KMS-11 (cell line): ENCODE measurements at regions not wholly inside any gene's neighbourhood (a gene's known extent, or its start where the extent isn't known, plus 50 kb on each side); places are given as distances from the start of the nearest gene placed in this dataset.

Experiments used
- H2AFZ ChIP-seq: fragments of 200-600 bp; sonication (generic); 2 replicates; pipeline ENCODE4 v1.6.1; 2016; ENCODE audit warnings: antibody characterized with exemption, mixed run types, low read depth
- H3K27ac ChIP-seq: fragments of 200-600 bp; sonication (generic); 2 replicates; pipeline ENCODE4 v1.6.1; 2016; ENCODE audit warnings: mild to moderate bottlenecking, mixed run types
- H3K27me3 ChIP-seq: fragments of 200-600 bp; sonication (generic); 2 replicates; pipeline ENCODE4 v1.6.1; 2017; ENCODE audit warnings: mild to moderate bottlenecking, low read depth, mixed run types, moderate library complexity; ENCODE audit not compliant: insufficient read depth
- H3K36me3 ChIP-seq: fragments of 200-600 bp; sonication (generic); 2 replicates; pipeline ENCODE4 v1.6.1; 2017; ENCODE audit warnings: mild to moderate bottlenecking, mixed run types; ENCODE audit not compliant: insufficient read depth
- H3K4me1 ChIP-seq: fragments of 200-600 bp; sonication (generic); 2 replicates; pipeline ENCODE4 v1.6.1; 2016; ENCODE audit warnings: mild to moderate bottlenecking, low read depth, mixed run types; ENCODE audit not compliant: poor library complexity, severe bottlenecking
- H3K4me2 ChIP-seq: fragments of 200-600 bp; sonication (generic); 2 replicates; pipeline ENCODE4 v1.7.0; 2016; ENCODE audit warnings: mild to moderate bottlenecking, mixed run types
- H3K4me3 ChIP-seq: fragments of 200-600 bp; sonication (generic); IDR thresholded peaks from 2 replicates; pipeline ENCODE4 v1.6.1; 2017; ENCODE audit warnings: low read depth, low read length, mixed read lengths; ENCODE audit not compliant: insufficient read depth
- H3K79me2 ChIP-seq: fragments of 200-600 bp; sonication (generic); 2 replicates; pipeline ENCODE4 v1.6.1; 2016; ENCODE audit warnings: low read depth, mixed run types; ENCODE audit not compliant: insufficient read depth
- H3K9ac ChIP-seq: fragments of 200-600 bp; sonication (generic); 2 replicates; pipeline ENCODE4 v1.6.1; 2016; ENCODE audit warnings: mild to moderate bottlenecking, mixed run types
- H4K20me1 ChIP-seq: fragments of 200-600 bp; sonication (generic); 2 replicates; pipeline ENCODE4 v1.6.1; 2016; ENCODE audit warnings: mild to moderate bottlenecking, mixed run types; ENCODE audit not compliant: insufficient read depth
- CTCF ChIP-seq: fragments of 200-600 bp; sonication (generic); conservative IDR thresholded peaks from 2 replicates; pipeline ENCODE4 v1.6.1; 2017; ENCODE audit warnings: low read depth, mild to moderate bottlenecking, antibody characterized with exemption, low read length, moderate library complexity, mixed read lengths

DNA sequence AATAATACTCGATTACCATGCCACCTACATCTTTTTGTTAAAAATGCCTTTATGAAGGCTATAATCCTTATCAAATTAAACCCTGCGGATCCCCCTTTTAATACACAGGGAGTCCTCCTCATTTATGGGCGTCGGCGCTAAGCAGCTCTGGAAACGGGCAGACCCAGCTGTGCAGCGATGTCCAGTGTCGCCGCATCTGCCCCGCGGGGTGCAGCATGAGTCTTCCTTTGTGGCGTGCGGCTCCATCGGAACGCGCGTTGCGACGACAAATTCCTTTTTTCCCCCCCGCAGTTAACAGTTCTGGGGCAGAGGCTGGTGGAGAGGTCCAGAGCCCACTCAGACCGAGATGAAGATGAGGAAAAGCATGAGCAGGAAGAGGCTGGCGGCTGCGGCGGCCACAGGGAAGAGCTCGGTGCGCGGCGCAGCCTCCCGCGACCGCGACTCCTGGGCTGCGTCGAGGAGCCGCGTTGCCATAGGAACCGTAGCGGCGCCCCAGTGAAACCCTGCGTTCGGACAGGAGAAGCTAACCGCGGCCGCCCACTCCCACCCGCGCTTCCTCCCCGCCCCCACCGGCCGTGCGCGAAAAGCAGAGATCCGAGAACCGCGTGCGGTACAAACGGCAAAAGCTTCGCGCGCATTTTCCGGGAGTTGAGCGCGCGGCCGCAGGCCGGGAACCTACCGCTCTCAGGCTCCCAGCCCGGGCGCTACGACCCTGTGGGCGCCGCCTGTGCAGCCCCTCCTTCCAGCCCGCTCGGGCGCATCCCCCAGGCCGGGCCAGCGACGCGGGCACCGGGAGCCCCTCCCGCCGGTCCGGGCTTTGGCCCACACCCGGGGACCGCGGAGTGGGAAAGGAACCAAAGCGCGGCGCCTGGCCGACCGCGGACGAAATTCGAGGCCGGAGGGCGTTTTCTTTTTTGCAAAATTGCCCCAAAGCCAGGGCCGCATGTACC, 130.6 kb downstream of the SPAG6 start:
- Histone ChIP-seq H3K79me2 (no peaks in the 10 kb centered on the region), H3K4me2 (no peak overlapping the region), H2AFZ (no peak overlapping the region), H3K4me1 (peaks cover 35% of the 10 kb centered on the region), H3K36me3 (no peaks in the 10 kb centered on the region), H3K27me3 (no peaks in the 10 kb centered on the region), H3K9ac (no peak overlapping the region), H3K27ac (no peak overlapping the region), H4K20me1 (no peaks in the 10 kb centered on the region), H3K4me3 (no peak overlapping the region)
- TF ChIP-seq CTCF, result no peak

DNA sequence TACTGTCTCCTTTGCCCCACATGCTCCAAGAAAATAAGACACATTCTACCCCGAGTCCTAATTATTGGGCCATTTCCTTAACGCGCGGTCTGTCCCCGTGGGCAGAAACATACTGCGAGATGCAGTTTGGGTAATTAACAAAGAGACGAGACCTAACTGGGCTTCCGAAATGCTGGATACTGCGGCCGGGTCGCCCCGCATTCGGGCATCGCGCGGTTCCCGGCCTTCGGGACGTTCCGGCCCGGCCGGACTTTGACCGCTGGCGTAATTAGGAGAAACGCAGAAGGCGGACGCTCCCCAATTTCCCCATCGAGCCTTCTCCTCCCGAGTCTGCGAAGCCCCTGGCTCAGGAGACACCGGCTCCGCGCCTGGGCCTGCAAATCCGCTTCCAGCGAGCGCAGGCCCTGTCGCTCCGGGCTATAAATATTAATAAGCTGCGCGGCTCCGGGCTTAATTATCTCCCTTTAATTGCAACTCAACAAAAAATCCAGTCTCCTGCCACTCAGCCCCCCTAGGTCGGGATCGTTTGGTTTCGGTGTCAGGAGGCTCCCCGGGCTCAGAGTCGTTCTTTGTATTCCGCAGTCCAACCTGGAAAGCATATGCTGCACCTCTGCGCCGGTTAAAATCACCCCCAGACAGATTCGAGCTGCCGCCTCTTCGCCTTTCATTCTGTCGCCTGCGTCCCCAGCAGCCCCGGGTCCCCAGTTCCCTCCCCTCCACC, 131.5 kb downstream of the SPAG6 start:
- TF ChIP-seq CTCF, result no peak
- H3K4me3 ChIP-seq, result no peak overlapping the region
- H3K4me2 ChIP-seq, result no peak overlapping the region

DNA sequence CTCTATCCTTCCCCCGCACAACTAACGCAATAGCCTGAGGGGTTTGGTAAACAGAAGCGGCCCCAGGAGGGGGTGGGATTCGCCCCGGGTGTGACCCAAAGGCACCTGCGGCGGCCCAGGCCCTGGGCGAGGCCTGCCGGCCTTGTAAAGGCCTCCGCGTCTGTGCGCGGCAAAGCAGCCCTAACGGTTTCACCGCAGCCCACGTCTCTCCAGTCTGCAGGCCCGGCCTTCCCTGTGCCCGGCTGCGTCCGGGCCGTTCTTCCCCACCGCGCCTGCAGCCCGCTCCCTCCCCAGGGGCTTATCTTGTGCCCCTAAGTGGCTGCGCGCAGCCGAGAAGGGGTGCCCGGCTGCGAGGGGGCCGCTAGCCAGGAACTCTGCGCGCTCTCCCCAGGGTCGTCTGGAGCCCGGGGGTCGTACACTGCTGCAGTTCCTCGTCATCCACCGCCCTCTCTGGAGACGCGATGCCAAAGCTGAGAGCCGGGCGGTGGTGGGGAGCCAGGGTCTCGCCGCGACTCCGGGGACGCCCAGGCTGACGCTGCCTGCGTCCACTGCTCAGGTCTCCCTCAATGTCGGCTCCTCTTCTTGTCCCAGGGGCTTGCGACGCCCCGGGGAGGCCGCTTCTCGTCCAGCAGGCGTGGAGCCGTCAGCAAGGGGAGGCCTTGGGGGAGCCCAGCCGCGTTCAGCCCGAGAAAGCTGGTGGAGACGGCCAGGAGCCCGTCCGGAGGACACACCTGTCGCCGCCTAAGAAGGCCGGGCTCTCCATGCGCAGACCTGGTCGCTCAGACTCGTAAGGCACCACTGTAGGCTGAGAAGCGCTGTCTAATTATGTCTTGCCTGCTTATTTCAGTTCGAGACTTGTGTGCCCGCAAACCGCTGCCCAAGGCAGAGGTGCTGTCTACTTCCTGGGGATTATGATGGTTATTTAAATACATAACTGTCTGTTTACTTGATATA, 132.3 kb downstream of the SPAG6 start:
- H3K9ac ChIP-seq, result peak overlapping the region; percentile 47; the same call in 1 of the 2 replicates
- H3K4me3 ChIP-seq, result no peak overlapping the region
- peak overlapping the region; percentile 58; the same call in 1 of the 2 replicates for H2AFZ ChIP-seq
- H3K27ac ChIP-seq, result peak overlapping the region; percentile 83
- H3K4me2 ChIP-seq, result peak overlapping the region; percentile 77
- no peaks in the 10 kb centered on the region for H4K20me1 ChIP-seq
- TF ChIP-seq CTCF, result no peak
- H3K36me3 ChIP-seq, result no peaks in the 10 kb centered on the region
- peaks cover 52% of the 10 kb centered on the region for H3K4me1 ChIP-seq
- H3K27me3 ChIP-seq, result no peaks in the 10 kb centered on the region
- H3K79me2 ChIP-seq, result no peaks in the 10 kb centered on the region

More for the DNA sequence above, 131.5 kb downstream of the SPAG6 start:
- Histone ChIP-seq H4K20me1 (no peaks in the 10 kb centered on the region), H3K36me3 (no peaks in the 10 kb centered on the region), H3K9ac (no peak overlapping the region), H3K27me3 (no peaks in the 10 kb centered on the region), H2AFZ (no peak overlapping the region), H3K4me1 (peaks cover 43% of the 10 kb centered on the region), H3K79me2 (no peaks in the 10 kb centered on the region), H3K27ac (no peak overlapping the region)
